A673 (cell line): ENCODE measurements at regions not wholly inside any gene's neighbourhood (a gene's known extent, or its start where the extent isn't known, plus 50 kb on each side); places are given as distances from the start of the nearest gene placed in this dataset.

ENCODE experiments used
- CTCF ChIP-seq: fragments of 300-800, 200-600 bp; sonication (generic); conservative IDR thresholded peaks from 2 replicates; pipeline ENCODE4 v1.5.1; 2017; ENCODE audit warnings: low read depth, mild to moderate bottlenecking, antibody characterized with exemption, low read length, moderate library complexity, mixed read lengths
- EZH2 ChIP-seq: fragments of 200-600 bp; sonication (generic); IDR thresholded peaks from 2 replicates; pipeline ENCODE4 v1.6.1; 2017; ENCODE audit warnings: borderline replicate concordance, low read depth, mild to moderate bottlenecking, mixed read lengths, antibody characterized with exemption, low read length; ENCODE audit not compliant: poor library complexity, severe bottlenecking

GRCh38 chr11:134801570-134801969, 389.5 kb upstream of the B3GAT1 start:
- TF ChIP-seq EZH2 (no peak), CTCF (no peak)
